ENCODE measurements at regions not wholly inside any gene's neighbourhood (a gene's known extent, or its start where the extent isn't known, plus 50 kb on each side); places are given as distances from the start of the nearest gene placed in this dataset.

- no peak for DNase-seq (ENCODE audit: low read depth in 2 of 2)
Measured at GRCh38 chr1:112317611-112318062, 78.4 kb upstream of the CTTNBP2NL start.

DNA sequence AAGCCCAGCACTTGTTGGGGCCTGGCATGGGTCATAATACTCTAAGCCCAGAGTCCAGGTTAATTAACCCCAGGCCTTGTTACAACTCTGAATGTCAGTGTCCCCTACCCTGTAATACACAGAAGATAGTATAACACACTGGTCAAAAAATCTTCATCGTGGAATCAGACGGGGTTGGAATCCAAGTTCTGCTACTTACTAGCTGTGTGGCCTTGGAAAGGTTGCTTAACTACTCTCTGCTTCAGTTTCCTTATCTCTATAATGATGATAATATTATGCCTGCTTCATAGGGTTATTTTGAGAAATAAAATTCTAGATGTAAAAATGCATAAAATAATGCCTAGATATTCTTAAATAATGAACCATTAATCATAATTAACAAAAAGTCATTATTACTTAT is 77.8 kb upstream of the CTTNBP2NL start:
- no peak for DNase-seq (ENCODE audit: low read depth in 2 of 2)

DNA sequence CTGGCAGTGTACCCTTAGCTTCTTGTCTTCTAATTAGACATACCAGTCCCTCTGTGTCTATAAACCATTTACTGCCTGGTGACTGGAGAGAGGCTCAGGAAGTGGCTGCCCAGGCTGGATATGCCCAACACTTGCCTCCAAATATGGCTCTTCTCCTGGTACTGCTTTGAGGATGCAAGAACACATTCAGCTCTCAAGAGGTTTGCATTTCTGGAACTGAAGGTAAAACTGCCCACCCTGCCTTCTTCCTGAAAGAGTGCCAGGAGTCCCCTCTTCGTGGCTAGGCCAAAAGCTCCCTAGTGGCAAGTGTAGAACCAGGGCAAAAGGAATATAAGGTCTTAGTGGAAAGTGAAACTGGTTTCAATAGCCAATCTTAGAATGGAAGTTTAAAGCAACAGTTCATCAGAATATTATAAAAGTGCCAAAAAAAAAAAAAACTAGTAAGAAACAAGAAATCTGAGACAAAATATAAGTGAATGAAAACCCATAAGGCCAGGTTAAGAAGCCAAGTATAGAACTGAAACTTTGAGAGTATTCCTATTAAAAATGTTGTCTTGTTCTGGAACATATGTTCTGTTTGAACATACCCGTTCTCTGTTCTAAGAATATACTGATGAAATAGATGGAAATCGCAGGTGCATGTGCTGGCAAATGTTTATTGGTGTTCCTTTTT is 77.2 kb upstream of the CTTNBP2NL start:
- DNase-seq (ENCODE audit: low read depth in 2 of 2) = no peak

DNA sequence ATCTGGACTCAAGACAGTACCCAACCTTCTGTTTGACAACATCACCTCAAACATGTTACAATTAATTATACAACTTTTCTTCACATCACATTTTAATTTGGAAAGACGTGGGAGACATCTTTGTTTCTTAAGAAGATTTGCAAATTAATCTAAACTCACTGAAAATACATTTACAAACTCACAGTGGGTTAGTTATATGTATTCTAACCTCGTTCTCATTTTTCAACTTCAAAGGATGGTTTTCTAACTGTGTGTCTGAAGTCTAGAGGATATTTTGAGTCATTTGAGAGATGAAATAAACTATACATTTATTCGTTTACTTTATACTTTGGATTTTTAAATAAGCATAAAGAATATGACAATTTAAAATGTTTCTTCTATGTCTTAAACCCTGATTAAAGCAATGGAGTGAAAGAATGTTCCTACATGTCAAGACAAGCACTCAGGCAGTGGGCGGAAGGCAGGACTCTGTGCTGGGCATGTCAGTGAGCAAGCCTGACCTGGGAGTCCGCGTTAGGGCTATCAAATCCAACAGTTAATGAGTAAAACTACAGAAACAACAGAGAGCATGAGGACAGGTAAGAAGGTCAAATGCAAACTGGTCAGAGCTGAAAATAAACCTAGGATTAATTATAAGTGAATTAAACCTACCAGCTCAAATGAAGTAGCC is 76.5 kb upstream of the CTTNBP2NL start:
- no peak for DNase-seq (ENCODE audit: low read depth in 2 of 2)

DNA sequence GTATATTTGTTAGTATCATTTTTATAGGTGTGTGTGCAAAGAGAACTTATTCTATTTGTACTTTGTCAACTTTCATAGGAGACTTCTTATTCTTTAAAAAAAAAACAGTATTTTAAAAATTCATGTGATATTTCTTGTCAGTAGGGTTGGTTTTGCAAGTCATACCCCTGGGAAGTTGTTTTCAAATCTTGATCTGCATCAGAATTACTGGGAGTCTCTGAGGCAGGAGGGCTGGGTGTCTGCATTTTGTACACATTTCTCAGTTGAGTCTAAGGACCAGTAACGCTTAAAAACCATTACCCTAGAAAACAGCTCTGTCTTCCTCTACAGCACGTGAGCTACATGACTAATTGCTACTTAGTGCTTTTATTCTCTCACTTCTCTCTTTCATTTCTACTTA is 76.0 kb upstream of the CTTNBP2NL start:
- no peak for DNase-seq (ENCODE audit: low read depth in 2 of 2)

DNA sequence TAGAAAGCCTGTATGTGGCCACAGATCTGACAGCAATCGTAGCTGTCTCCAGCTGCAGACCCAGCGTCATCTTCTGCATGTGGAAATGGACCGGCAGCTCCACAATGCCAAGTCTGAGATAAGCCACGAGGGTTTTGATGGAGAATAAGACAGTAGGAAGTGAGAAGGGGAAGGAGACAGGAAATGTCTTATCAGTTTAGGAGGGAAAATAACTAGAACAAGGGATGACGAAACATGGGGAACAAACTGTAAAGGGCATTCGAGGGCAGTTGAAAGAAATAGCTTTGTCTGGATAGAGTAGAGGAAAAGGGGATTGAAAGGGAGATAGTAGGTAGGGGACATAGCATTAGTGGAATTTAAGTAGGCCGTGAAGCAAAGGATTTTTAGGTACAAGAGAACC is 74.0 kb upstream of the CTTNBP2NL start:
- DNase-seq (ENCODE audit: low read depth in 2 of 2) = no peak

GRCh38 chr1:112322983-112323678 is 72.9 kb upstream of the CTTNBP2NL start:
- DNase-seq (ENCODE audit: low read depth in 2 of 2) = no peak

DNA sequence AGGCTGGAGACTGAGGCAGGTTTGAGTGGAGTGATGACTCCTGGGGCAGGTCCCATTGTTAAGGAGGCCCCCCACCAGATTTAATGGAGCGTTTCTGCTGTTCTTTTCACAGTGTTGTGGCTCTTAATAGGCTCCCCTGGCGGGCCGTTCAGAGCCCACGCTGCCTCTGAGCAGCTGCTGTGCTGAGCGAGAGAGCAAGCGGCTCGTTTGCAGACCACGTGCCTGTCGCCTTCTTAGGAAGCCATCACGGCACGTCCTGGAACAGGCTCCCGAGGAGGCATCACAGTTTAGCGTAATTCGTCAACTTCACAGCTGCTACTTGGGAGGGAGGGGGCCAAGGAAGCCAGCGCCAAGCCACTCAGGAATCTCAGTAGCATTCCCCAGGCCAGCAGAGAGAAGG is 70.5 kb upstream of the CTTNBP2NL start:
- DNase-seq (ENCODE audit: low read depth in 2 of 2) = no peak

GRCh38 chr1:112328600-112328999 is 67.4 kb upstream of the CTTNBP2NL start:
- DNase-seq (ENCODE audit: low read depth in 2 of 2) = no peak

- no peak for DNase-seq (ENCODE audit: low read depth in 2 of 2)
Measured at GRCh38 chr1:112332176-112333150, 63.6 kb upstream of the CTTNBP2NL start.

- no peak for DNase-seq (ENCODE audit: low read depth in 2 of 2)
Measured at GRCh38 chr1:112335351-112335750, 60.7 kb upstream of the CTTNBP2NL start.

DNA sequence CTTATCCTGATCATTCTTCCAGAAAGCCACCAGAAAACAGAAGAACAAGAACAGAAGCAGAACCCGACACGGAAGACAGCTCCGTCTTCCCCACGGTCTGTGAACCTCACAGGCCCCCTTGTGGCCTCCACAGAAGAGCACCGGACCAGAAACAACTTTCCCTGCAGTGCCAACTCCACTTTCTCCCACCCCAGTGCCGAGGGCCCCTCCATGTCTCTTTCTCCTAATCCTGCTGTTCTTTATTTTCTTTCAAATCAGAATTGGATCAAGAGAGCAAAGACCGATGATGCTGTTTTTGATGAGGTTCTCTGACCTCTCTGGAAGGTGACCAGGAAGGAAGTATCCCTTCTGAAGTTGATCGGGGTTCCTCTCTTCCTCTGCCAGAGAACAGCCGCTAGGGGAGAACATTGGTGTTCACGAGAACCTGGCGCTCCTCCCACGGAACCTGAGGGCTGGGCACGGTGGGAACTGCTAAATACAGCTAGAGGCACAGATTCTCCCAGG is 58.9 kb upstream of the CTTNBP2NL start:
- DNase-seq (ENCODE audit: low read depth in 2 of 2) = no peak

DNA sequence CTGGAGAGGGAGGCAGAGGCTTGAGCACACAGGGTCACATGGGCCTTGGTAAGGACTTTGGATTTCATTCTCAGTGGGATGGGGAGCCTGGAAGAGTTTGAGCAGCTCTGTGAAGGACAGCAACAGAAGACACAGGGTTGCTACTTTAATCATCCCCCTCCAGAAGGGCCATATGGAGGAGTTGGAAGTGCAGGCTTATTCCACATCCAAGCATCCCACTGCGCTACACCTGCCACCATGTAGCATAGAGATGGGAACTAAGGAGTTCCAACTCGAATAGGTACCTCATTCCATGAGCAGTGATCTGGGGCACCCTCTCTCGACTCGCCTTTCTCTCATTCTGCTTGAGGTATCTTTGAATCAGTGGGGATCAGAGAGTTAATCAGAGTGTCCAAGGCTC is 54.0 kb upstream of the CTTNBP2NL start:
- no peak for DNase-seq (ENCODE audit: low read depth in 2 of 2)

DNA sequence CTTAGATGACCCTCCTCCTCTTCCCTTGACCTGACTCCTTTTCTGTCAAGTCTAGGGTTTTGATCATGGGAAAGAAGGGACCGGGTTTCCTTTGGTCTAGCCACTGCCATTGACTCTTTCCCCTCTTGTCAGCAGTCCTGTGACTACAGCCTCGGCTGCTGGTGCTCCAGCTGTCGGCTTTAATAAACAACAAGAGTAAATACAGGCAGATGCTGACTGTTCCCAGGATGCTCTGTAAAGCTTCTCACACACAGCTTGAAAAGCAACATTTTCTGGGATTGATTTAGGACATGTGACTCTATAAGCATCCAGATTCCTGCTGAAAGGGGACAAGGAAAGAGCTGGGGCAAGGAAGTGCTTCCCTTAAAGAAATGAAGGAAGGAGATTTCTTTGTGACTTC is 53.5 kb upstream of the CTTNBP2NL start:
- no peak for DNase-seq (ENCODE audit: low read depth in 2 of 2)

DNA sequence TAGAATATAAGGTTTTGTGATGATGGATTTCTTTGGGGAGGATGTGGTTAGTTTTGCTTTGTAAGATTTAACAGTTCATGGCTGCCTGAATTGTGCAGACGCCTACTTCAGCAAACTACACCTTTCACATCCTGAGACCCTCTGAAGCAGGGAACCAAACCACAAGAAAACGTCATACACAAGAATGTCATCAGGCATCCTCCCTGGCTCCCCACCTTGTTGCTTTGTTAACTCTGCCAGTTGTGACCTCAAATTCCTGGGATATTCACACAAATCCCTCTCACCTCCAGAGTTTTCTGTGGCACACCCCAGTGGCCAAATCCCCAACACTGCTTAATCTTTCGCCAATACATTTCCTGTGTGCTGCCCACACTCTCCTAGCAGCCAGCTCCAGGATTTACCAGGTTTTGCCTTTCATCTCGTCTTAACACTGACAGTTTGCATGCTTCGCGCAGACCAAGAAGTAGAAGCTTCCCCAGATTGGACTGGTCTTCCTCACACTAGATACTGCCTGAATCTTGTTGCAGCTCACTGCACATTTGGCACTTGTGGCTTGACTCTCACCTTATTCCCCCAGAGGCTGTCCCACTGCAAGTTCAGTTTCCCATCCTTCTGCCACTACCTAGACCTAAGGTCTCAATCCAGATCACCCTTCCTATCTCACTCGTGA is 51.1 kb upstream of the CTTNBP2NL start:
- DNase-seq (ENCODE audit: low read depth in 2 of 2) = no peak
